ENCODE measurements at regions not wholly inside any gene's neighbourhood (a gene's known extent, or its start where the extent isn't known, plus 50 kb on each side); places are given as distances from the start of the nearest gene placed in this dataset.

DNA sequence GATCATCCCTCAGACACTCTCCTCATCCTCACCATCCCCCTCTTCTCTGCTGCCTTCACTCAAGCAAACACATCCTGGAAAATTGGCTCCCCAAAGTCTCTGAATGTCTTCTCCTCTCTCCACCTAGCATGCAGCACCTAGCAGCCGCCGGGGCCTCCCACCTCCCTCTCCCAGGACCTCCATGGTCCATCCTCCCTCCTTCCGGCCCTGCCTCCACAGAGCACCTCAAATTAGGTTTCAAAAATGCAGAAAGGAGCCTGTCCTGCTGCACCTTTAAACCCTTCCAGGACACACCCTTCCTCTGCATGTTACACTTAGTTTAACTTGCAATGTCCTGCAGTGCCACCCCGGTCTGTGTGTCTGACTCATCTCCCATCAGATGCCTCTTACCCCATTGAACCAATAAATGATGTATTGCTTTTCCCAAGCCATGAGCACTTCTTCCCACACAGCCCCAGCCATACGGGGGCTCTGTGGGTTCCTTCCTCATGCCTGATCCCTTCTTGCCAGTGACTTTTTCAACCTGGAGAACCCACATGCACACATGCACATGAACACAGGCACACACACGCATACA, 582.5 kb upstream of the MGMT start:
- ATAC-seq (no peak), DNase-seq (no peak)
- Histone ChIP-seq H3K9me3 (ENCODE audit: control insufficient read depth, low read length) (no peaks in the 10 kb centered on the region), H3K27ac (ENCODE audit: low read length) (no peak overlapping the region), H3K4me1 (ENCODE audit: control insufficient read depth, insufficient read depth, low read length) (no peaks in the 10 kb centered on the region), H3K4me3 (ENCODE audit: low read length) (no peak overlapping the region), H3K27me3 (ENCODE audit: control insufficient read depth, insufficient read depth) (no peaks in the 10 kb centered on the region)
- 88% methylated on average over 6 of the region's 6 CpGs for WGBS
- intact Hi-C loops (cut with DNase I): no loop called here

DNA sequence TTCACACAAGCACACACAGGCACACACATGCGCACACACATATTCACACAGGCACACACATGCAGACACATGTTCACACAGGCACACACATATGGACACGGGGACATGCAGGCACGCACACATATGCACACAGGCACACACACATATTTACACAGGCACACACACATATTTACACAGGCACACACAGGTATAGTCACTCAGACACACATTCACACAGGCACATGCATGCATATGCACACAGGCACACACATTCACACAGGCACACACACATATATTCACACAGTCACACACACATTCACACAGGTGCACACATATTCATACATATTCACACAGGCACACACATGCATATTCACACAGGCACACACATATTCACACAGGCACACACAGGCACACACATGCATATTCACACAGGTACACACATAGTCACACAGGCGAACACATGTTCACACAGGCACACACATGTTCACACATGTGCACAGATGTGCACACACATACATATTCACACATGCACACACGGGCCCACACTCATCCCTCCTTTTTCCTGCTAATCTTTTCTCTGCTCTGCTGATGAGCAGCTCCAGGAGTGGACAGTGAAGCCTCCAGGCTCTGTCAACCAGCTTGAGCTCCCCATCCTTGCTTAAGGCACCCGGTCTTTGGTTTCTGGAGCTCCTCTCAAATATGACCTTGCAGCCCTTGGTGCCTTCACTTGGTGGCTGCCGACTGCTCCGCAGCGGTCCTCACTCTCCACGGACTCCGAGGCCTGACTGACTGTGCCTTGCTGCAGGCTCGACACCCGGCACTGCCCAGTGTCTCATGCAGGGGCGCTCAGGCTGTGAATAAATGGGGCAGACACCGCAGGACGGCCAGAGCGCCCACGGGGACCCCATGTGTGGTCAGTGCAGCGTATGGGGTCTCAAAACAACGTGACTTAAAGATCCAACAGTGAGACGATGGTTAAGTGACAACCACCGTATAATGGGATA, 581.2 kb upstream of the MGMT start:
- ATAC-seq: no peak

DNA sequence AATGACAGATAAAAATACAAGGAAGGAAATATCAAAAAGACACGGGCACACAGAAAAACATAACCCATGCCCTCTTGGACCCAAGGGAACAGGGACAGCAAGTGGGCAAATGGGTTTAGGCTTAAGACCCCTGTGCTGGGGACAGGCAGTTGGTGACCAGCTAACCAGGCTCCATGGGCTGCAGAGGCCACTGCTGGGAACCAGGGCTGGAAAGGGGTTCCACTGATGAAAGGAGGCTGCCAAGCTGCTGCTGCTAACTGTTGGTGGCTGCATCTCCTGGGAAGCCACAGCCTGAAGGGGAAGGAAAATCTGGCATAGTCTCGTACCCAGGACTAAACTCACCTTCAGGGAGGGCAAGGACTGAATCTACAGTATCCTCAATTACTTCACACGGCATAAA, 579.2 kb upstream of the MGMT start:
- Histone ChIP-seq H3K9me3 (ENCODE audit: control insufficient read depth, low read length) (no peaks in the 10 kb centered on the region), H3K4me3 (ENCODE audit: low read length) (no peak overlapping the region), H3K27ac (ENCODE audit: low read length) (no peak overlapping the region), H3K4me1 (ENCODE audit: control insufficient read depth, insufficient read depth, low read length) (no peaks in the 10 kb centered on the region), H3K27me3 (ENCODE audit: control insufficient read depth, insufficient read depth) (no peaks in the 10 kb centered on the region)
- DNase-seq (no peak), ATAC-seq (no peak)
- intact Hi-C loops (cut with DNase I): no loop called here
- 82% methylated on average over 3 of the region's 3 CpGs for WGBS

More for the DNA sequence above, 581.2 kb upstream of the MGMT start:
- H3K4me1 ChIP-seq (ENCODE audit: control insufficient read depth, insufficient read depth, low read length): no peaks in the 10 kb centered on the region
- no peaks in the 10 kb centered on the region for H3K27me3 ChIP-seq (ENCODE audit: control insufficient read depth, insufficient read depth)
- no peaks in the 10 kb centered on the region for H3K9me3 ChIP-seq (ENCODE audit: control insufficient read depth, low read length)
- no peak overlapping the region for H3K27ac ChIP-seq (ENCODE audit: low read length)
- intact Hi-C loops (cut with DNase I): no loop called here
- H3K4me3 ChIP-seq (ENCODE audit: low read length): no peak overlapping the region
- DNase-seq: no peak
- 92% methylated on average over 22 of the region's 22 CpGs for WGBS

DNA sequence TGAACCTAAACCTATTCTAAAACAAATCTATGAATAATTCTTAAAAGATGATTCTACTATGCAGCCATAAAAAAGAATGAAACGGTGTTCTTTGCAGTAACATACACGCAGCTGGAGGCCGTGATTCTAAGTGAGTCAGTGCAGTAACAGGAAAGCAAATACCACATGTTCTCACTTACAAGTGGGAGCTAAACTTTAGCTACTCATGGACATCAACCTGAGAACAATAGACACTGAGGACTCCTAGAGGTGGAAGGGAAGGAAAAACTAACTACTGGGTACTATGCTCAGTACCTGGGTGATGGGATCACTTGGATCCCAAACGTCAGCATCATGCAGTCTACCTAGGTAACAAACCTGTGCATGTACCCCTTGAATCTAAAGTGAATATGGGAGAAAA, 575.0 kb upstream of the MGMT start:
- Histone ChIP-seq H3K9me3 (ENCODE audit: control insufficient read depth, low read length) (no peaks in the 10 kb centered on the region), H3K27me3 (ENCODE audit: control insufficient read depth, insufficient read depth) (no peaks in the 10 kb centered on the region), H3K4me3 (ENCODE audit: low read length) (no peak overlapping the region), H3K4me1 (ENCODE audit: control insufficient read depth, insufficient read depth, low read length) (no peaks in the 10 kb centered on the region), H3K27ac (ENCODE audit: low read length) (no peak overlapping the region)
- no peak for DNase-seq
- 92% methylated on average over 4 of the region's 4 CpGs for WGBS
- no peak for ATAC-seq
- intact Hi-C loops (cut with DNase I): no loop called here

DNA sequence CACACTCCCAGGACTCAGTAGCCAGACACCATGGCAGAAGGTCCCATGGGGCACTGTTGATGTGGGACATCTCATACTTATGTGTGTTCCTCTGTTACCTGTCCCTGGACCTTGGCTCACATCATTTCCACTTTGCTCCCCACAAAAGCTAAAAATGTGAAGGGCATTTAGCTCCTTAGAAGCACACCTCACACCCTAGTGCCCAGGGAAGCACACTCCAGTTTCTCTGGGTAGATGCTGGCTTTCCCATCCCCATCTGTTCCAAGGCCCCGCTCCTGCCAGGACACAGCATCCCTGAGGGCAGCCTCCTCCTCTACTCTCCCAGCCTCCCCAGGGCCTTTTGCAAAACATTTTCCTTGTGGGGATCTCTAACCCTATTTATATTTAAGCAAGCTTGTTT, 572.4 kb upstream of the MGMT start:
- H3K27ac ChIP-seq (ENCODE audit: low read length): no peak overlapping the region
- no peaks in the 10 kb centered on the region for H3K9me3 ChIP-seq (ENCODE audit: control insufficient read depth, low read length)
- DNase-seq: no peak
- H3K27me3 ChIP-seq (ENCODE audit: control insufficient read depth, insufficient read depth): no peaks in the 10 kb centered on the region
- no peak for ATAC-seq
- H3K4me3 ChIP-seq (ENCODE audit: low read length): no peak overlapping the region
- intact Hi-C loops (cut with DNase I): no loop called here
- 40% methylated on average over 1 of the region's 1 CpG for WGBS
- no peaks in the 10 kb centered on the region for H3K4me1 ChIP-seq (ENCODE audit: control insufficient read depth, insufficient read depth, low read length)

DNA sequence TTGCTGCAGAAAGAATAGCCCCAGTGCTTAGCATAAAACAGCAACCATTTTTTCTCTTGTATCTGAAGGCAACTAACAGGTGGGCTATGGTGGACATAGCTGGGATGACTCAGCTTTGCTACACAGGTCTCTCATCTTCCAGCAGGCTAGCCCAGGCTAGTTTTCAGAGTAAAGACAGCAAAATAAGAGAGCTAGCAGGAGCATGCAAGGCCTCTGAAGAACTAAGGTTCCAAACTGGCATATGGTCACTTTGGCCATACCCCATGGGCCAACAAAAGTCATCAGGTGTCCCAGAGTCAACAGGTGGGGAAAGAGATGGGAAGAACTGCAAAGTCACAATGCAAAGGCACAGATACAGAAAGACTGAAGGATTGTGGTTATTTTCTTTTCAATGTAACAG, 571.6 kb upstream of the MGMT start:
- no peak for ATAC-seq
- Histone ChIP-seq H3K27ac (ENCODE audit: low read length) (no peak overlapping the region), H3K4me3 (ENCODE audit: low read length) (no peak overlapping the region), H3K9me3 (ENCODE audit: control insufficient read depth, low read length) (no peaks in the 10 kb centered on the region), H3K4me1 (ENCODE audit: control insufficient read depth, insufficient read depth, low read length) (no peaks in the 10 kb centered on the region), H3K27me3 (ENCODE audit: control insufficient read depth, insufficient read depth) (no peaks in the 10 kb centered on the region)
- intact Hi-C loops (cut with DNase I): no loop called here
- no peak for DNase-seq

DNA sequence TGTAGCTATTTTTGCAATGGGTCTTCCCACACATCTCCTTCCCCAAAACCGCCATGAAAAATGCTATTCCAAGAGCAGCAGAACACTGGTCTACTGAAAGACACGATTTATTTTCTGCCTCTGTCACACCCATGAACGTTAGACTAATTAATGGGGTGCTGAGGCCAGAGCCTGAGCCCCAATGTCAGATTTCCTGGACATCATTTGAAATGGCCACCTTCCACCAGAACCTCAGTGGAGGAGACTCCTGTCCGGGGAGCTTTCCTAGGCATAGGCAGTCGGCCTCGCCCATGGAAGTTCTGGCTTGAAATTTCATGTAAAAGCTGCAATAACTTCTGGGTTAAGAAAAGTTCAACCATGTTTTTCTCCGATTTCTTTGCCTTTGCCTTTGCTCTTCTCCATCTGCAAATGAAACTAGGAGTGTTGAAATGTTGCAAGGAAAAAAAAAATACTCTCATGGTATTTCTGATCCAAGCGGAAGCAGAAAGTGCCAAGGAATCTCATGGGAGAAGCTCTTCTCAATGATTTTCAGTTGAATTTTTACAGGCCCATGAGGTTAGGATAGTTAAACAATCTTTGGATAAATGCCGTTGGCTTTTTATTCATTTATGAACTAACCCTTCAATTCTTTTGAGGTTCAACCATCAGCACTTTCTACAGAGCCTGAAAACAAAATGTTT, 570.8 kb upstream of the MGMT start:
- 53% methylated on average over 9 of the region's 9 CpGs for WGBS
- Histone ChIP-seq H3K27ac (ENCODE audit: low read length) (peak overlapping the region; percentile 51), H3K4me3 (ENCODE audit: low read length) (no peak overlapping the region), H3K27me3 (ENCODE audit: control insufficient read depth, insufficient read depth) (no peaks in the 10 kb centered on the region), H3K4me1 (ENCODE audit: control insufficient read depth, insufficient read depth, low read length) (no peaks in the 10 kb centered on the region), H3K9me3 (ENCODE audit: control insufficient read depth, low read length) (no peaks in the 10 kb centered on the region)
- ATAC-seq: peak; percentile 61 to 82
- intact Hi-C loops (cut with DNase I): no loop called here
- peak in 2 of 3 donors; percentile 62 to 79 for DNase-seq

DNA sequence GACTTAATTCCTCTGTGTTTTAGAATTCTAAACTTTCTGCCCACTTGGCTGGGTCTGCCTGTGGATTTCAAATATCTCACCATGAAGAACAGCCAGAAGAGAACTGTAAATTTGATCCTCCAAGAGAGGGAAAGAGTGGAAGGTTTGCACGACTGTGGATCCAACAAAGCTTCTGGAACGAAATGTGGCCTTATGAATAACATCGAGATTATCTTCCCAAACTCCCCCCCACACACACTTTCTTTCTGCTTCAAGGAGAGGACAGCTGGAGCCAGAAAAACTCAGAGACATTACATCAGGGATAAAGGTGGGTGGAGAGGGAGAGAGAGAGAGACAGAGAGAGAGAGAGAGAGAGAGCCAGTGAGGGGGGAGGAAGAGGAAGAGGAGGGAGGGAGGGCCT, 570.1 kb upstream of the MGMT start:
- Histone ChIP-seq H3K4me1 (ENCODE audit: control insufficient read depth, insufficient read depth, low read length) (no peaks in the 10 kb centered on the region), H3K27me3 (ENCODE audit: control insufficient read depth, insufficient read depth) (no peaks in the 10 kb centered on the region), H3K4me3 (ENCODE audit: low read length) (no peak overlapping the region), H3K27ac (ENCODE audit: low read length) (peak overlapping the region; percentile 19), H3K9me3 (ENCODE audit: control insufficient read depth, low read length) (no peaks in the 10 kb centered on the region)
- intact Hi-C loops (cut with DNase I): no loop called here
- 54% methylated on average over 3 of the region's 3 CpGs for WGBS
- ATAC-seq: peak; percentile 60 to 77
- no peak for DNase-seq

DNA sequence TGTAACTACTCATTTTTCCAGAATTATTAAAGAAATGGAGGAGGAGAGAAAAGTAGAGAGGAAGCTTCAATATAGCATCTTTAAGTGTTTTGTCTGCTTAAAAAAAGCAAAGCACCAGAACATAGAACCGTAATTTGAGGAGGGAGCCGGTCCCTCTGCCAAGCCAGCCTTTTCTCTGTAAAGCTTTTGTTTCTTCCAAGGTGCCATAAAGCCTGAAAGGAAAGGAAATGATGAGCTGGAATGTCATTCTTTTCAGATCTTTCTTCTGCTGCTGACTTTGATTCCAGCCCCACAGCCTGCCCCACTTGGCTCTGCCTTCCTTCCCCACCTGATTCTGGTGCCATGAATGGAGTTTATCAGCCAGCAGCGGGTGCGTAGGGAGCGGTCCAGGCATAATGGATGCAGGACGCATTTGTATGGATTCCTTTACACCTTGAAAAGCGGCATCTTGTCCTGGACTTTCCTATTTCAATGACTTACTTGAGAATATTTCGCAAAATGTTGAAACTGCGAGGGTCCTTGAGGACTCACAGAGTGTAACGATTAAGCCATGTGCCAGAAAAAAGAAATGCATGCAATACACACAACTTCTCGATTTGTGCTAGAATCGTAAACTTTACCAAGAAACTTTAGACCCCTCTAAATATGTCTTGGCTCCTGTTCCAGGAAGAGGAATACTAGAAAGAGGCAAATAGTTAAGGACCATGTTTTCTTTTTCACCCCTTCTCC, 569.5 kb upstream of the MGMT start:
- 61% methylated on average over 12 of the region's 12 CpGs for WGBS
- H3K27me3 ChIP-seq (ENCODE audit: control insufficient read depth, insufficient read depth): no peaks in the 10 kb centered on the region
- H3K9me3 ChIP-seq (ENCODE audit: control insufficient read depth, low read length): no peaks in the 10 kb centered on the region
- intact Hi-C loops (cut with DNase I): no loop called here
- no peak overlapping the region for H3K4me3 ChIP-seq (ENCODE audit: low read length)
- ATAC-seq (no peak), DNase-seq (peak in 1 of 3 donors; percentile 33)
- H3K4me1 ChIP-seq (ENCODE audit: control insufficient read depth, insufficient read depth, low read length): no peaks in the 10 kb centered on the region
- H3K27ac ChIP-seq (ENCODE audit: low read length): peak overlapping the region; percentile 74

DNA sequence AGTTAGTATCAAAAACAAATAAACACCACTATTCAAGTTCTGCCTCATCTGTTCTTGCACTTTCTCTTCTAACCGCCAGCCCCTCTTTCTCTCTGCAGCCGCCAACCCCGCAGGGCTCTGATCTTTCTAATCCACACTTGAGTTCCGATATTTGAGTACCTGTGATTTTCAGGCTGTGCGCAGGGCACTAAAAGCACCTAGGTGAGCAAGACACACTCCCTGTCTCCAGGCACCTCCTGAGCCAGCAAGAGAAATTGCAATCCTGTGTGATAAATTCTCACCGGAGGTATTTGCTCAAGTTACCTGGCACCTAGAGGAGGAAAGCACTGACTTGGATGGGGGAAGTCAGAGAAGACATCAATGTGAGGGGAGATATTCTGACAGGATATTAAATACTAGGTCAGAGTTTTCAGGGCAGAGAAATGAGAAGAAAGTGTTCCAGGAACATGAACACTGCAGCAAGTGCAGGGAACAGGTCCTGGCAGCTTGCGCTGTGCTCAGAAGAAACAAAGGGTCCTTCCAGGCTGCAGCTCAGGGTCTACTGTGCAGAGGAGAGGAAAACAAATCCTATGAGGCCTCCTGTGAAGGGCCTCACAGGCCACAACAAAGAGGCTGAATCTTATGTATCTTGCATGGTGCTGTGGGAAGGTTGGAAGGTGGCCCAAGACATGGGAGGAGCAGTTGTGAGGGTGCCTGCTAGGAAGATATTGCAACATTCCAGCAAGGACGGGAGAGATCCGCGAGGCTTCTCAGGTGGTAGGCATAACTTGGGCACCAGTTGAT, 568.7 kb upstream of the MGMT start:
- no peaks in the 10 kb centered on the region for H3K4me1 ChIP-seq (ENCODE audit: control insufficient read depth, insufficient read depth, low read length)
- H3K9me3 ChIP-seq (ENCODE audit: control insufficient read depth, low read length): no peaks in the 10 kb centered on the region
- no peak overlapping the region for H3K27ac ChIP-seq (ENCODE audit: low read length)
- ATAC-seq: no peak
- DNase-seq: peak in 1 of 3 donors; percentile 70
- intact Hi-C loops (cut with DNase I): no loop called here
- H3K4me3 ChIP-seq (ENCODE audit: low read length): no peak overlapping the region
- H3K27me3 ChIP-seq (ENCODE audit: control insufficient read depth, insufficient read depth): no peaks in the 10 kb centered on the region
- 68% methylated on average over 10 of the region's 10 CpGs for WGBS
